SW480 (cell line): ENCODE measurements at regions not wholly inside any gene's neighbourhood (a gene's known extent, or its start where the extent isn't known, plus 50 kb on each side); places are given as distances from the start of the nearest gene placed in this dataset.
A peak's percentile ranks its signal among the peaks of the same experiment; 100 is the strongest.

Experiments
- DNase-seq: peaks from one replicate; pipeline ENCODE4 v3.0.0-alpha.2; 2016; ENCODE audit warnings: low spot score

GRCh38 chr2:128817813-128818212 is 499.1 kb upstream of the HS6ST1 start:
- no peak for DNase-seq

GRCh38 chr2:128818248-128818647 is 499.6 kb upstream of the HS6ST1 start:
- DNase-seq = no peak

DNA sequence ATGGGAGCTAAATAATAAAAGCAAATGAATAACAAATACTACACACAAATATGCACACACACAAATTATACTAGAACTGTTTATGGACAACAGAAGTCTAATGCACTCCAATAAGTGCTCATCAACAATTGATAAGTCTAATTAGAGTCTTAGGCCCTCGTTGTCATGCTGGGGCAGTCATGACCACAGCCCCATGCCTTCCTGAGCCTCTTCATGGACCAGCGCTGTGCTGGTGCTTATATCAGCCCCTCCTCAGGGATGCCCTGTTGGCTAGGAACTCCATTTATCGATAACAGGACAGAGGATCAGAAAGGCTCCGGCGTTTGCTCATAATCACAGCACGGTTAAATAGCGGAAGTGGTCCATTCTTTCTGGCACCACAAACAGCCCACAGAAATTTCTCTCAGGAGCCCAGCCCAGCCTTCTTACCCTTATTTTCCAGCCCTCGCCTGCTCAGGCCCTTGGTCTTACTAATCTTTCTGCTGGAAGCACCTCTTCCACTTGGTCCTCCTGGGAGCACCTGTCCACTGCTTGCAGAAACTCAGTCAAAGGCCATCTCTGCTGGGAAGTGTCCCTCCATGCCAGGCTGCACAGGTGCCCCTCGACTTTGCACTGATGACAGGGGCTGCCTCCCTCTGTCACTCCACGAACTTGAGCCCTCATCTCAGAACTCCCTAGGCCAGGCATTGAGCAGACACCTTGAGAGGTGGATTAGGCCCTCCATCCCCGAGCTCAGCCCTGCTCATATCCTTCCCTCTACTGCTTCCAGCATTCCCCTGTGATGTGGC is 500.2 kb upstream of the HS6ST1 start:
- DNase-seq = no peak

GRCh38 chr2:128820452-128820851 is 501.8 kb upstream of the HS6ST1 start:
- DNase-seq = no peak

DNA sequence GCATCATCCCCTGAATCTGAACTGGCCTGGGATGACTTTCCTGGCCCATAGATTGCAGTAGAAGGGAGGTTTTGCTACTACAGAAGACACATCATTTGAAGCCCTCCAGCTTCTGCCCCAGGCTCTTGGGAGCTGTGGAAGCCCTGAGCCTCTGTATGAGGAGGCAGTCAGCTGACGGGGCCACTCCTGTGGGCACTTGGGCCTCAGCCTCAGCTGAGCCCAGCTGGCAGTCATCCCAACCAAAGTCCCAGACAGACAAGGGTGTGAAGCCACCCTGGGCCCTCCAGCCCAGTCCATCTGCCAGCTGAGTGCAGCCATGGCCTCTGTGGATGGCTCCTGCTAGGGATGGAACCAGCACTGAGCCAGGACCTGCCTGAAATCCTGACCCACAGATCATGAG is 502.3 kb upstream of the HS6ST1 start:
- DNase-seq = no peak

GRCh38 chr2:128832946-128833663 is 514.4 kb upstream of the HS6ST1 start:
- no peak for DNase-seq

- DNase-seq = no peak
These were observed 515.0 kb upstream of the HS6ST1 start for GRCh38 chr2:128833664-128834027.

DNA sequence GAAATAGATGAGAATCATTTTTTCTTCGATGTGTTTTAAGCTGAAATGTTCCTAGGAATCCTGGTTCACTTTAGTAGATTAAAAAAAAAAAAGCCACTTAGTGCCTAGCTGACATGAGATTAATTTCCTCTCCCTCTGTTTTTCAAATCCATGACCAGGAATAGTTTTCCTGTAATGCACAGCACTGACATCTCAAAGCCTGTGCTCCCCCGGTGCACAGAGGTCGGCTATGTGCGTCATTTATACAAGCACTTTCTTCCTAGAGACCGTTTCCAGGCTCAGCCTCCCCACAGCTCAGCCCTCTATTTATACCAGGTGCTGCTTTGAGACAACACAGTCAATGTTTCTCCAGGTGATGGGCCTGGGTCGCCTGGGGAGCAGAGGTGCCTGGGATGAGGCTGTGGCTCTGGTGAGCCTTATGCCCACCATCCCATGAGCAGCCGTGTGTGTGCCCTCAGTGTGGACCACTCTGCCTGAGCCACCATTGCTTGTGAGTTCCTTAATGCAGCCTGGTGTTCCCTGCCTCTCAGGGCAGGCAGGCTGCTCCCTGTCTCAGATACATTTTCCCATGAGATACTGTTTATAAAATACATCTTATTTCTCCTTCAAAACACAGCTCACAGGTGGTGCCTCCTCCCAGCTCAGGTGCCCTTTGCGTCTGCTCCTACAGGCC is 515.7 kb upstream of the HS6ST1 start:
- no peak for DNase-seq

- DNase-seq = no peak
These were observed 516.2 kb upstream of the HS6ST1 start for GRCh38 chr2:128834880-128835252.

GRCh38 chr2:128835342-128835855 is 516.7 kb upstream of the HS6ST1 start:
- no peak for DNase-seq

DNA sequence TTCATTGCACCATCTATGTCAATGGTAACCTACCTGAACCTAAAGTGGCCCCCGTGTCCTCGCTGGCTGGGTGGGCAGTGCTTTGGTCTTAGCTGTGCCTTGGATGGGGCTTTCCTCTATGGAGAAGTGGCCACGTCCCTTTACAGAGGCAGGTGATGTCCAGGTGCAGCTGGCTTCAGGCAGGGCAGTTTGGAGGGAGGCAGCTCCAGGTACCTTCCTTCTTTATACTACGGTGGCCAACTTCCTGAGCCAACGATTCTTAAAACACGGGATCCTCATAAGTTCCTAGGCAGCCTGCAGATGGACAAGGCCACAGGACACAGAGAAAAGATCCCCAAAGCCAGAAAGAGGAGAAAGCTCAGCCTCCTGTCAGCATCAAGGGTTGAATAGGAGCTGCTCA is 517.3 kb upstream of the HS6ST1 start:
- no peak for DNase-seq

DNA sequence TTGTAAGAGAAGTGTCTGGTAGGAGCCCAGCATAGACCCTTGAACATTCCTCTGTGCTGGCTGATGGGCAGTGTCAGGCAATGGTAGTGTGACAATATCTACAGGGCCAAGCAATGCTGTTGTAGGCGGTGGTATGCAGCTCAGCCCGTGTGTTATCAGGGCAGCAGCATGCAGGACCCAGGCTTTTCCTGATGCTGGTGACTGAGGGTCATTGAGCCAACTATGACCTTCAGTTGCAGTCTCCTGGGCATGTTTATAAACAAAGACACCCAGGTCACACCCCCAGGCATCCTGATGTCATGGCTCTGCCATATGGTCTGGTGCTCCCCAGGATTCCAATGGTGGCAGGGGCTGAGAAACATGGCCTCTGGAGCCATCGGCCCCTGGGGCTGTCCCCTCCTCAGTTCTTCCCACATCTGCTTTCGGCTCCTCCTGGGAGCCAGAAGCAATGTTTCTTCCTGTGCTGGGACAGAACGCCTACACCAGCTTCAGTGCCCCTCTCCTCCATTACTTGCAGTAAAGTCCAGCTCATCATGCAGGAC is 518.0 kb upstream of the HS6ST1 start:
- DNase-seq = no peak

- DNase-seq = no peak
These were observed 519.6 kb upstream of the HS6ST1 start for GRCh38 chr2:128838244-128838643.

DNA sequence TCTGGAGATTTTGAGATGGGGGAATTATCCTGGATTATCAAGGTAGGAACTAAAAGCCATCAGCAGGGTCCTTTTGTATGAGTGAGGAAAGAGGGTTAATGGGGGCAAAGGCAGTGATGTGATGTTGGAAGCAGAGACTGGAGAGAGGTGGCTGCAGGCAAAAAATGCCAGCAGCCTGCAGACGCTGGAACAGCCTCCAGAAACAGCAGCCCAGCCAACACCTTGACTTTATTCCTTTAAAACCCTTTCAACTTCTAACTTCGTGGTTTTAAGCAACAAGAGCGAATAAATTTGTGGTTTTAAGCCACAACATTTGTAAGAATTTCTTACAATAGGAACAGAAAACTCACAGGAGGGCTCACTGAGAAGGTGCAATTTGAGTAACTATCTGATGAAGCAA is 523.1 kb upstream of the HS6ST1 start:
- DNase-seq = no peak

DNA sequence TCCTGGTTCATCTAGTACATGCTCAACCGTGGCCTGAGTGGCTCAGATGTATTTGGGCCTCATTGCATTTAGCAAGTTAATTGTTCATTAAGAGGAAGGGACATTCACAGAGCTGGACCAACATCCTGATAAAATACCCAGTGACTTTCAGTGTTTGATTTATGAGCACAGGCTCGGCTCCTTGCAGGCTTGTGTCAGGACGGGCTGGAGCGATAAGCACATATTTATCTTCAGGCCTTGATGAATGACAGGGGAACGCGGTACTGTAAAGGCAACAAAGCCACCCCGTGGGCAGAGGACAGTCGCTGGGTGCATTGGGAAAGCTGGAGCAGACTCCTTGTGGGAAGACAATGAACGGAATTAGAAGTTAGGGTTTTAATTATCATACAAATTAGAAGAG is 548.6 kb upstream of the HS6ST1 start:
- DNase-seq = no peak

- no peak for DNase-seq
These were observed 549.4 kb upstream of the HS6ST1 start for GRCh38 chr2:128867936-128868636.

DNA sequence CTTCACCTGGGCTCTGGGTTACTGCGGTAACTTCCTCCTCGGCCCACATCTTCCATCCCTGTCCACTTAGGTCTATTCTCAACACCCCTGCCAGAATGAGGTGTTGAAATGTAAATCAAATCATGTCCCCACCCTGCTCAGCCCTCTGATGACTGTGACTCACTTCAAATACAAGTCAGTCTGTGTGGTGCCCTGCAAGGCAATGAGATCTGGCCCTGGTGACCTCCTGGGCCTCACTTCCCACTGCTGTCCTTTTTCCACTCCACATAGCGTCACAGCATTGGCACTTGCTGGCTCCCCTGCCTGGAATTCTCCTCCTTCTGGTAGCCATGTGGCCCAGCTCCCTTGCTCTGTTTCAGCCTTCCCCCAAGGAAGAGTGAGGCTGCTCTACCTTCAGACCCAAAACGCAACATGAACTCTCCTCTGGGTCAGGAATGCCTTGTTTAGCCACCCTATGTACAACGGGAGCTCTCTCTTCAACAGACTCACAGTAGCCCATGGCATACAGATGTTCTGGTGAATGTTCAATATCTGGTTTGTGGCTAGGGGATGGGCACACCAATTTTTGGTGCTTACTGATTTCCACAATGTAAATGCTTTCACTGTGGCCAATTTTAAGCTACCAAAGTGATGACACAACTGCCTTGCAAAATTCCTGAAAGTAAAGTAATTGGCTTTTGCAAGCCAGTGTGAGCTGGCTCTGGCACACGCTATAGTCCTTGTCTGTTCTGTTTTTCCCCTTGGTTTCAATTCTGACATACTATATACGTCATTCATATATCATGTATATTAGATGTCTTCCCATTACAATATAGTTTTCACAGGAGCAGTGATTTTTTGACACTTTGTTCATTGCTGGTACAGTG is 550.3 kb upstream of the HS6ST1 start:
- peak; percentile 8 for DNase-seq

GRCh38 chr2:128874608-128875007 is 555.9 kb upstream of the HS6ST1 start:
- DNase-seq = no peak

GRCh38 chr2:128876986-128877983 is 558.6 kb upstream of the HS6ST1 start:
- DNase-seq = no peak

- DNase-seq = no peak
These were observed 560.5 kb upstream of the HS6ST1 start for GRCh38 chr2:128879161-128879560.
